ENCODE measurements at regions not wholly inside any gene's neighbourhood (a gene's known extent, or its start where the extent isn't known, plus 50 kb on each side); places are given as distances from the start of the nearest gene placed in this dataset.

GRCh38 chr4:141890279-141890678 is 253.9 kb downstream of the IL15 start:
- Mint-ChIP-seq H3K9me3 (peaks cover 4% of the 10 kb centered on the region; the same call in 1 of the 2 replicates), H3K27me3 (ENCODE audit: low read depth) (no peaks in the 10 kb centered on the region), H3K4me3 (no peak overlapping the region), H3K4me1 (peaks cover 18% of the 10 kb centered on the region), H3K36me3 (no peaks in the 10 kb centered on the region), H3K27ac (no peak overlapping the region)
- TF ChIP-seq E2F1 (CRISPR knock-in tag; IDR thresholded peaks at IDR 0.05), result no peak
- DNase-seq (ENCODE audit: low spot score) (no peak), ATAC-seq (no peak)
- POLR2A ChIA-PET, result no interaction called here
- CTCF ChIA-PET, result no interaction called here

- ATAC-seq (peak; percentile 57), DNase-seq (ENCODE audit: low spot score) (no peak)
- TF ChIP-seq FOXP4 (CRISPR knock-in tag; IDR thresholded peaks at IDR 0.05) (no peak), ZNF232 (CRISPR knock-in tag; IDR thresholded peaks at IDR 0.05) (no peak), ATF3 (CRISPR knock-in tag; conservative IDR thresholded peaks at IDR 0.05) (no peak), JUN (CRISPR knock-in tag; IDR thresholded peaks at IDR 0.05) (no peak), FOXK1 (CRISPR knock-in tag; IDR thresholded peaks at IDR 0.05) (no peak), GTF2I (CRISPR knock-in tag; conservative IDR thresholded peaks at IDR 0.05) (no peak), ZMAT4 (CRISPR knock-in tag; IDR thresholded peaks at IDR 0.05) (no peak), ZNF317 (CRISPR knock-in tag; IDR thresholded peaks at IDR 0.05; ENCODE audit: borderline replicate concordance, low read depth) (no peak), SMAD4 (CRISPR knock-in tag; IDR thresholded peaks at IDR 0.05) (no peak), FOXJ3 (CRISPR knock-in tag; IDR thresholded peaks at IDR 0.05; ENCODE audit: borderline replicate concordance) (no peak), SMAD3 (CRISPR knock-in tag; IDR thresholded peaks at IDR 0.05; ENCODE audit: borderline replicate concordance) (no peak), AR (CRISPR knock-in tag; IDR thresholded peaks at IDR 0.05) (no peak)
- H3K4me3 Mint-ChIP-seq, result no peak overlapping the region
- ChIA-PET CTCF (no interaction called here), POLR2A (no interaction called here)
- H3K27me3 Mint-ChIP-seq (ENCODE audit: low read depth), result no peaks in the 10 kb centered on the region
- H3K4me1 Mint-ChIP-seq, result peaks cover 18% of the 10 kb centered on the region
- H3K36me3 Mint-ChIP-seq, result no peaks in the 10 kb centered on the region
- H3K27ac Mint-ChIP-seq, result peak overlapping the region; percentile 15; the same call in 1 of the 2 replicates
- H3K9me3 Mint-ChIP-seq, result no peaks in the 10 kb centered on the region
Measured at GRCh38 chr4:141891260-141892120, 255.1 kb downstream of the IL15 start.

GRCh38 chr4:141896687-141897086 is 260.3 kb downstream of the IL15 start:
- H3K27ac Mint-ChIP-seq, result no peak overlapping the region
- 0 out of 2 replicates have a peak, but pooled peaks cover 3% of the 10 kb centered on the region for H3K36me3 Mint-ChIP-seq
- no peaks in the 10 kb centered on the region for H3K27me3 Mint-ChIP-seq (ENCODE audit: low read depth)
- H3K9me3 Mint-ChIP-seq, result peaks cover 4% of the 10 kb centered on the region; the same call in 1 of the 2 replicates
- H3K4me1 Mint-ChIP-seq, result peaks cover 44% of the 10 kb centered on the region
- no peak for ATAC-seq
- H3K4me3 Mint-ChIP-seq, result no peak overlapping the region
- no peak for DNase-seq (ENCODE audit: low spot score)
- ChIA-PET CTCF (no interaction called here), POLR2A (no interaction called here)
- TF ChIP-seq IRF2 (CRISPR knock-in tag; IDR thresholded peaks at IDR 0.05; ENCODE audit: borderline replicate concordance, low read depth), result no peak
- no peak for TF ChIP-seq E2F4 (CRISPR knock-in tag; IDR thresholded peaks at IDR 0.05; ENCODE audit: borderline replicate concordance, low read depth)
- TF ChIP-seq HMGA2 (CRISPR knock-in tag; IDR thresholded peaks at IDR 0.05), result no peak
- TF ChIP-seq ZNF263 (CRISPR knock-in tag; IDR thresholded peaks at IDR 0.05; ENCODE audit: low read depth), result no peak
- TF ChIP-seq ZNF671 (CRISPR knock-in tag; IDR thresholded peaks at IDR 0.05), result no peak
- TF ChIP-seq ZNF219 (CRISPR knock-in tag; IDR thresholded peaks at IDR 0.05; ENCODE audit: borderline replicate concordance), result no peak
- no peak for TF ChIP-seq EMX1 (CRISPR knock-in tag; IDR thresholded peaks at IDR 0.05)
- TF ChIP-seq ZNF121 (CRISPR knock-in tag; IDR thresholded peaks at IDR 0.05), result no peak
- TF ChIP-seq CREB1 (CRISPR knock-in tag; IDR thresholded peaks at IDR 0.05), result no peak
- no peak for TF ChIP-seq HMGXB4 (CRISPR knock-in tag; IDR thresholded peaks at IDR 0.05)
